H1 (cell line): ENCODE measurements at regions not wholly inside any gene's neighbourhood (a gene's known extent, or its start where the extent isn't known, plus 50 kb on each side); places are given as distances from the start of the nearest gene placed in this dataset.

Experiments
- BCL11A ChIP-seq, 2 experiments: IDR thresholded peaks; one replicate each; pipeline ENCODE4 v1.6.1; 2011; ENCODE audit warnings: low read depth in 2 of 2, low read length in 2 of 2, mild to moderate bottlenecking in 2 of 2
- CHD7 ChIP-seq: fragments of 300-600 bp; sonication (generic); IDR thresholded peaks from 2 replicates; pipeline ENCODE4 v1.7.1; 2012; ENCODE audit warnings: low read length, moderate library complexity, mild to moderate bottlenecking, inconsistent platforms; ENCODE audit not compliant: insufficient replicate concordance
- CTCF ChIP-seq, 3 experiments: IDR thresholded peaks; 1 replicate in 2 of 3; 2 replicates in 1 of 3; pipeline versions ENCODE4 v1.5.1 to v1.6.1; 2011; ENCODE audit warnings: low read length in 3 of 3, mild to moderate bottlenecking in 3 of 3, inconsistent platforms in 2 of 3, low read depth in 1 of 3, moderate library complexity in 1 of 3; ENCODE audit not compliant: insufficient read depth in 1 of 3; ENCODE audit errors: control extremely low read depth in 1 of 3
- E2F6 ChIP-seq: IDR thresholded peaks from 2 replicates; pipeline ENCODE4 v1.6.1; 2012; ENCODE audit warnings: inconsistent platforms
- EP300 ChIP-seq, 2 experiments: IDR thresholded peaks; 1 replicate in 1 of 2; 2 replicates in 1 of 2; pipeline ENCODE4 v1.6.1; 2011 to 2012; ENCODE audit warnings: low read depth in 2 of 2, low read length in 2 of 2, mild to moderate bottlenecking in 2 of 2, borderline replicate concordance in 1 of 2, inconsistent platforms in 1 of 2, moderate library complexity in 1 of 2
- JUN ChIP-seq: IDR thresholded peaks from 2 replicates; pipeline ENCODE4 v1.6.1; 2011; ENCODE audit warnings: low read depth, mild to moderate bottlenecking, improper control_type of control experiment, low read length
- KDM1A ChIP-seq: fragments of 200-600, 300-600 bp; sonication (generic); IDR thresholded peaks from 2 replicates; pipeline ENCODE4 v1.7.1; 2016; ENCODE audit warnings: mild to moderate bottlenecking, low read length, borderline replicate concordance
- POLR2A ChIP-seq, 2 experiments: IDR thresholded peaks; 1 replicate in 1 of 2; 2 replicates in 1 of 2; pipeline ENCODE4 v1.6.1; 2011; ENCODE audit warnings: low read depth in 2 of 2, low read length in 2 of 2, mild to moderate bottlenecking in 2 of 2; ENCODE audit errors: control extremely low read depth in 1 of 2
- POLR2AphosphoS5 ChIP-seq: IDR thresholded peaks from 2 replicates; pipeline ENCODE4 v1.6.1; 2011; ENCODE audit warnings: low read depth, low read length
- SIX5 ChIP-seq: IDR thresholded peaks from 2 replicates; pipeline ENCODE4 v1.6.1; 2011; ENCODE audit warnings: mild to moderate bottlenecking, low read depth, low read length
- SP1 ChIP-seq: IDR thresholded peaks from 2 replicates; pipeline ENCODE4 v1.6.1; 2011; ENCODE audit warnings: low read depth, low read length
- TAF1 ChIP-seq: IDR thresholded peaks from 2 replicates; pipeline ENCODE4 v1.6.1; 2011; ENCODE audit warnings: mild to moderate bottlenecking, low read depth, low read length
- TBP ChIP-seq: IDR thresholded peaks from 2 replicates; pipeline ENCODE4 v1.6.1; 2011; ENCODE audit warnings: low read depth, low read length, improper control_type of control experiment

DNA sequence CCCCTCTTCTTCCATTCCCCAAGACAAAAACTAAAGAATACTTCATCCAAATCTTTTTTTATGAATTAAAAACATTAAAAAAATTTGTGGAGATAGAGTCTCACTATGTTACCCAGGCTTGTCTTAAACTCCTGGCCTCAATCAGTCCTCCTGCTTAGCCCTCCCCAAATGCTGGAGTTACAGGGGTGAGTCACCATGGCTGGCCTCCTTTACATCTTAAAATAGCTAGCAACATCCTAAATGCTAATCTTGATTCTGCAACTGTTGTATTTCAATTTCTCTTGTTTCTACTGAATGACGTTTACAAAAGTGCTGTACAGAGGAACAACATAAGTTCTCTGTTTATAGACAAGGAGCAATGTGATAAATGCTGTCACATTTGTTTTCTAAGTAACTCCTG, 483.5 kb downstream of the ADGRL2 start:
- TF ChIP-seq TAF1 (no peak), E2F6 (no peak), POLR2AphosphoS5 (no peak), JUN (no peak), BCL11A (IDR thresholded peaks at IDR 0.05; ENCODE audit: low read depth in 2 of 2, low read length in 2 of 2) (no peak), CTCF (IDR thresholded peaks at IDR 0.05; ENCODE audit: control extremely low read depth in 1 of 3, insufficient read depth in 1 of 3, low read depth in 1 of 3, low read length in 3 of 3) (no peak), SIX5 (no peak), CHD7 (no peak), POLR2A (IDR thresholded peaks at IDR 0.05; ENCODE audit: control extremely low read depth in 1 of 2, low read depth in 2 of 2, low read length in 2 of 2) (no peak), SP1 (no peak), EP300 (IDR thresholded peaks at IDR 0.05; ENCODE audit: borderline replicate concordance in 1 of 2, low read depth in 2 of 2, low read length in 2 of 2) (no peak), TBP (no peak), KDM1A (no peak)
